GM21576 (cell line): ENCODE measurements at regions not wholly inside any gene's neighbourhood (a gene's known extent, or its start where the extent isn't known, plus 50 kb on each side); places are given as distances from the start of the nearest gene placed in this dataset.

ENCODE experiments used
- ATAC-seq: cut with Tn5 transposase; IDR thresholded peaks from one replicate; pipeline ENCODE4 v1.9.1; 2021; ENCODE audit warnings: mild to moderate bottlenecking, moderate library complexity; ENCODE audit not compliant: unreplicated experiment

- ATAC-seq: no peak
Measured at GRCh38 chr17:69978056-69978646, 96.9 kb upstream of the KCNJ16 start.

GRCh38 chr17:69981441-69981840, 93.6 kb upstream of the KCNJ16 start:
- no peak for ATAC-seq

GRCh38 chr17:69995476-69995875, 79.5 kb upstream of the KCNJ16 start:
- no peak for ATAC-seq

- ATAC-seq: no peak
Measured at GRCh38 chr17:69997332-69997731, 77.7 kb upstream of the KCNJ16 start.

- ATAC-seq: no peak
Measured at GRCh38 chr17:69999253-69999652, 75.8 kb upstream of the KCNJ16 start.

GRCh38 chr17:70006159-70006558, 68.9 kb upstream of the KCNJ16 start:
- no peak for ATAC-seq

GRCh38 chr17:70011750-70012149, 63.3 kb upstream of the KCNJ16 start:
- ATAC-seq: no peak

GRCh38 chr17:70013911-70014310, 61.1 kb upstream of the KCNJ16 start:
- ATAC-seq: no peak

GRCh38 chr17:70017112-70017511, 57.9 kb upstream of the KCNJ16 start:
- ATAC-seq: no peak

GRCh38 chr17:70017941-70018340, 57.1 kb upstream of the KCNJ16 start:
- ATAC-seq: no peak

GRCh38 chr17:70021726-70022125, 53.3 kb upstream of the KCNJ16 start:
- ATAC-seq: no peak

GRCh38 chr17:70022175-70022574, 52.9 kb upstream of the KCNJ16 start:
- ATAC-seq: no peak

GRCh38 chr17:70024253-70024652, 50.8 kb upstream of the KCNJ16 start:
- ATAC-seq: no peak
